ENCODE measurements at regions not wholly inside any gene's neighbourhood (a gene's known extent, or its start where the extent isn't known, plus 50 kb on each side); places are given as distances from the start of the nearest gene placed in this dataset.

GRCh38 chr6:102581378-102582124 lies 1188.0 kb downstream of the GRIK2 start:
- no peaks in the 10 kb centered on the region for H3K36me3 ChIP-seq (ENCODE audit: control insufficient read depth in 2 of 2, insufficient read depth in 2 of 2, low read length in 1 of 2)
- 24% methylated on average over 11 of the region's 11 CpGs for whole genome bisulfite sequencing (ENCODE audit: insufficient coverage, insufficient replicate concordance, low lambda C conversion rate, missing lambda C conversion rate)
- H4K20me1 ChIP-seq (ENCODE audit: control insufficient read depth, insufficient read depth) = no peaks in the 10 kb centered on the region
- DNase-seq (ENCODE audit: low read depth, low spot score) = no peak
- H3K4me1 ChIP-seq (ENCODE audit: control insufficient read depth, insufficient read depth, low read length) = no peaks in the 10 kb centered on the region
- CTCF ChIA-PET = no interaction called here
- no peak for FAIRE-seq
- TF ChIP-seq NR2C1 (IDR thresholded peaks at IDR 0.05) = no peak
- no peak for TF ChIP-seq FOXM1 (IDR thresholded peaks at IDR 0.05; ENCODE audit: low read depth, low read length)
- no peak for TF ChIP-seq PBX3 (IDR thresholded peaks at IDR 0.05; ENCODE audit: insufficient replicate concordance, low read depth, low read length)
- TF ChIP-seq ELK1 (IDR thresholded peaks at IDR 0.05; ENCODE audit: low read depth, low read length) = no peak
- no peak for TF ChIP-seq SP1 (IDR thresholded peaks at IDR 0.05; ENCODE audit: low read depth, low read length)
- TF ChIP-seq HCFC1 (IDR thresholded peaks at IDR 0.05; ENCODE audit: low read length) = no peak
- TF ChIP-seq BCLAF1 (IDR thresholded peaks at IDR 0.05) = no peak
- no peak for TF ChIP-seq TARDBP (IDR thresholded peaks at IDR 0.05; ENCODE audit: borderline replicate concordance)
- TF ChIP-seq CREB1 (IDR thresholded peaks at IDR 0.05; ENCODE audit: low read depth) = no peak
- TF ChIP-seq, protein P1, sequence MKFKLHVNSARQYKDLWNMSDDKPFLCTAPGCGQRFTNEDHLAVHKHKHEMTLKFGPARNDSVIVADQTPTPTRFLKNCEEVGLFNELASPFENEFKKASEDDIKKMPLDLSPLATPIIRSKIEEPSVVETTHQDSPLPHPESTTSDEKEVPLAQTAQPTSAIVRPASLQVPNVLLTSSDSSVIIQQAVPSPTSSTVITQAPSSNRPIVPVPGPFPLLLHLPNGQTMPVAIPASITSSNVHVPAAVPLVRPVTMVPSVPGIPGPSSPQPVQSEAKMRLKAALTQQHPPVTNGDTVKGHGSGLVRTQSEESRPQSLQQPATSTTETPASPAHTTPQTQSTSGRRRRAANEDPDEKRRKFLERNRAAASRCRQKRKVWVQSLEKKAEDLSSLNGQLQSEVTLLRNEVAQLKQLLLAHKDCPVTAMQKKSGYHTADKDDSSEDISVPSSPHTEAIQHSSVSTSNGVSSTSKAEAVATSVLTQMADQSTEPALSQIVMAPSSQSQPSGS (IDR thresholded peaks at IDR 0.05; ENCODE audit: low read length) = no peak
- no peak for TF ChIP-seq POLR2AphosphoS2 (IDR thresholded peaks at IDR 0.05; ENCODE audit: low read depth, low read length)
- no peak for ATAC-seq
- no peaks in the 10 kb centered on the region for H3K27me3 ChIP-seq (replicated peaks in 1 of 2; ENCODE audit: control insufficient read depth in 2 of 2, insufficient read depth in 2 of 2, low read length in 1 of 2)
- intact Hi-C loops (cut with micrococcal nuclease; ENCODE audit: unreplicated experiment) (no loop called here), in situ Hi-C loops (cut with MboI) (no loop called here)
- SMC1A ChIA-PET (ENCODE audit: uncharacterized antibody, unreplicated experiment) = interaction anchor here (0.6 kb wide), 1 partner anchor 543 kb away, joined by 4 read pairs; no protein-coding TSS in a partner anchor
- no peak overlapping the region for H3K4me2 ChIP-seq (ENCODE audit: control insufficient read depth, insufficient read depth)
- H3K9me3 ChIP-seq (replicated peaks; ENCODE audit: control insufficient read depth, insufficient read depth, low read length) = no peaks in the 10 kb centered on the region
- H3K4me3 ChIP-seq = no peak overlapping the region
- POLR2A ChIA-PET = no interaction called here
- no peaks in the 10 kb centered on the region for H3K79me2 ChIP-seq (ENCODE audit: control insufficient read depth, insufficient read depth, low read length)
- BruUV-seq (replicated peaks) = no TSS peak
- no peak overlapping the region for H2AFZ ChIP-seq (ENCODE audit: control insufficient read depth, low read depth, low read length)
- RAD21 ChIA-PET (ENCODE audit: unreplicated experiment) = no interaction called here
- H3K27ac ChIP-seq (ENCODE audit: control insufficient read depth, insufficient read depth) = no peak overlapping the region
- no peak overlapping the region for H3K9ac ChIP-seq (ENCODE audit: control insufficient read depth, insufficient read depth, low read length)
